HG03060 (cell line): ENCODE measurements at regions not wholly inside any gene's neighbourhood (a gene's known extent, or its start where the extent isn't known, plus 50 kb on each side); places are given as distances from the start of the nearest gene placed in this dataset.

Source experiments
- ATAC-seq: cut with Tn5 transposase; IDR thresholded peaks from one replicate; pipeline ENCODE4 v1.9.1; 2021; ENCODE audit warnings: low read depth, moderate number of reproducible peaks; ENCODE audit not compliant: unreplicated experiment

DNA sequence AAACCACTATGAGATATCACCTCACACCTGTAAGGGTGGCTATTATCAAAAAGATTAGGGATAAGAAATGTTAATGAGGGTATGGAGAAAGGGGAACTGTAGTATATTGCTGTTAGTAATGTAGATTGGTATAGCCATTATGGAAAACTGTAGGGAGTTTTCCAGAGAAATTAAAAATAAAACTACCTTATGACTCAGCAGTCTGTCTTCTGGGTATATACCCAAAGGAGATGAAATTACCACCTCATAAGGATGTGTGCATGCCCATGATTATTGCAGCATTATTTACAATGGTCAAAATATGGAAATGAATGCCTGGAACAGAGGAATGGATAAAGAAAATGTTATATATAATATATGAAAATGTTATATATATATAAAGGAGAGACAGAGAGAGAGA, 303.8 kb downstream of the METTL15 start:
- ATAC-seq: no peak

DNA sequence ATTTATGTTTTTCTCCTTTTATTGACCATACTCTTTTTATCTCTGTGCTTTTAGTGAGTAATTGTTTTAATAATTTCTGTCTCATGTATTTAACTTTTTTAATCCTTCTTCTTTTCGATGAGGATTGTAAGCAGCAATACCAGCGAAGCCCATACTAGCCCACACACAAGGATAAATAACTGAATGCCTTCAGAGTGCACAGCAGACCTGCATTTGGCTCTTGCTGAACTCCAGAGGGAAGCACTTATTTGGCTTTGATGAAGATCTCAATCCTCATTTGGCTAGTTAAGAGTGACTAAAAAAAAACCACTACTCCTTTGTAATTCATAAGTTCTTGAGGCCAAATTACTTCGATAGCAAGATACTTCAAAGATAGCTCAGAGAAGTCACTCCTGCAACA, 293.3 kb downstream of the METTL15 start:
- ATAC-seq: no peak

DNA sequence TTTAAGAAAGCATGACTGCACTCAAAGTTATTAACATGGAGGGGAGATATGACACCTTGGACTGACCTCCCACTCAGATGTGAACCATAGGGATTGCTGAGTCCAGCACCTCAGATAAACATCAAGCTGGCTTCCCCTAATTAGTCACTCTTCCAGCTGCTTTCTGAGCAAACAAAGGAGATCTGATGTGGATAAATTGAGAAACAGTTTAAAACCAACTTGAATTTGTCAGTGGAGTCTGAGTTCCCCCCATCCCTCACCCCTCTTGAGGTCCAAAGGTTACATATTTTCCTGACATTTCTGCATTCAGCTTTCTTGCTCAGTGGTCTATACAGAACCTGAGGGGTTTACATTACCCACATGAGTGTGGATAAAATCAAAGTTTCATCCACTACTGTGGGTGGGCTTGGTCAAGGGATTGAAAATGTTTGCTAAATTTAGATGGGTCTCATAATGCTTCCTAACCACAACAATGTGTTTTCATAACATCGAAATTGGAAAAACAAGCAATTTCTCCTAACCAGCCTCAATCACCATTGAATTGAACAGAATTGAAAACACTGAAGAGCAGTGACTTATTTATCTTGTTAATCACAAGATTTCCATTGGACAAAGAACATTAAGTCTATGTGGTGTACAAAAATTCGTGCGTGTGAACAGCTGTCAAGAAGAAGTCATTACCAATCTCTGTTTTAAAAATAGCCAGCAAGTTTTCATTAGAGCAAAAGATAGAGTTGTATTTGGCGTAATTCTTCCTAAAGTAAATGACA, 292.3 kb downstream of the METTL15 start:
- ATAC-seq: no peak

DNA sequence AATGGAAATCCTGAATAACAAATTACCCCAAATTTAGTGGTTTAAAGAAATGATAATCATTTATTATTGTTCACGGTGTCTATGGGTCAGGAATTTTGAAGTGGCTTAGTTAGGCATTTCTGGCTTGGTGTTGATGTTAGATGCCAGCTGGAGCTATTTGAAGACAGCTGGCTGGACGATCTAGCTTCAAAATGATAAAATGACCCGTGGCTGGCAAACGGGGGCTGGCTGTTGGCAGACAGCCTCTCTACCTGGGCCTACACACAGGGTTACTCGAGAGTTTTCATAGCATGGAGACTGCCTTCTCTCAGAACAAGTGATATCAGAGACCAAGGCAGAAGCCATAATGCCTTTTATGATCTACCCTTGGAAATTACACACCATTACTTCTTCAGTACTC, 285.2 kb downstream of the METTL15 start:
- ATAC-seq: no peak

DNA sequence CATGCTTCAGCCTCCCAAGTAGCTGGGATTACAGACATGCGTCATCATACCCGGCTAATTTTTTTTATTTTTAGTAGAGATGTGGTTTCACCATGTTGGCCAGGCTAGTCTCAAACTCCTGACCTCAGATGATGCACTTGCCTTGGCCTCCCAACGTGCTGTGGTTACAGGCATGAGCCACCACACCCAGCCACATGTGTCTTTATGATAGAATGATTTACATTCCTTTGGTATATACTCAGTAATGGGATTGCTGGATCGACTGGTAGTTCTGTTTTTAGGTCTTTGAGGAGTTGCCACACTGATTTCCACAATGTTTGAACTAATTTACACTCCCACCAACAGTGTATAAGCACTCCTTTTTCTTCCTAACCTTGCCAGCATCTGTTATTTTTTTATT, 276.2 kb downstream of the METTL15 start:
- no peak for ATAC-seq

DNA sequence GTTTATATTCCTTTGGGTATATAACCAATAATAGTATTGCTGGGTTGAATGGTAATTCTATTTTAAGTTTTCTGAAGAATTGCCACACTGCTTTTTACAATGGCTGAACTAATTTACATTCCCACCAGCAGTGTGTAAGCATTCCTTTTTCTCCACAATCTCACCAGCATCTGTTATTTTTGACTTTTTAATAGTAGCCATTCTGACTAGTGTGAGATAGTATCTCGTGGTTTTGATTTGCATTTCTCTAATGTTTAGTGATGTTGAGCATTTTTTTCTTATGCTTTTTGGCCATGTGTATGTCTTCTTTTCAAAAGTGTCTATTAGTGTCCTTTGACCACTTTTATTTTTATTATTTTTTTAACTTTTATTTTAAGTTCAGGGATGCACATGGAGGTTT, 275.3 kb downstream of the METTL15 start:
- ATAC-seq: no peak
